Suprapubic skin (tissue), 4 donors: ENCODE measurements at regions not wholly inside any gene's neighbourhood (a gene's known extent, or its start where the extent isn't known, plus 50 kb on each side); places are given as distances from the start of the nearest gene placed in this dataset.

Experiments
- CTCF ChIP-seq, 2 donors: fragments of 200-600 bp in 1 of 2; fragments of 450-650 bp in 1 of 2; sonication (generic) in 1 of 2; IDR thresholded peaks; one replicate each; pipeline ENCODE4 v1.5.1; 2016 to 2019; ENCODE audit warnings: antibody characterized with exemption in 2 of 2, mild to moderate bottlenecking in 1 of 2, moderate library complexity in 1 of 2
- POLR2A ChIP-seq, 2 donors: fragments of 450-650 bp; IDR thresholded peaks; one replicate each; pipeline ENCODE4 v1.6.1; 2017; ENCODE audit warnings: antibody characterized with exemption in 2 of 2, mild to moderate bottlenecking in 2 of 2, moderate library complexity in 2 of 2
- POLR2AphosphoS5 ChIP-seq, 3 donors: sonication (generic); formaldehyde crosslinking; IDR thresholded peaks; one replicate each; pipeline ENCODE4 v1.6.1; 2017; ENCODE audit warnings: antibody characterized with exemption in 3 of 3

GRCh38 chr5:23319901-23320300, 187.5 kb upstream of the PRDM9 start:
- TF ChIP-seq POLR2A (IDR thresholded peaks at IDR 0.05) (no peak), CTCF (IDR thresholded peaks at IDR 0.05) (no peak), POLR2AphosphoS5 (IDR thresholded peaks at IDR 0.05) (no peak)
